ENCODE measurements at regions not wholly inside any gene's neighbourhood (a gene's known extent, or its start where the extent isn't known, plus 50 kb on each side); places are given as distances from the start of the nearest gene placed in this dataset.

- TF ChIP-seq, protein P1, sequence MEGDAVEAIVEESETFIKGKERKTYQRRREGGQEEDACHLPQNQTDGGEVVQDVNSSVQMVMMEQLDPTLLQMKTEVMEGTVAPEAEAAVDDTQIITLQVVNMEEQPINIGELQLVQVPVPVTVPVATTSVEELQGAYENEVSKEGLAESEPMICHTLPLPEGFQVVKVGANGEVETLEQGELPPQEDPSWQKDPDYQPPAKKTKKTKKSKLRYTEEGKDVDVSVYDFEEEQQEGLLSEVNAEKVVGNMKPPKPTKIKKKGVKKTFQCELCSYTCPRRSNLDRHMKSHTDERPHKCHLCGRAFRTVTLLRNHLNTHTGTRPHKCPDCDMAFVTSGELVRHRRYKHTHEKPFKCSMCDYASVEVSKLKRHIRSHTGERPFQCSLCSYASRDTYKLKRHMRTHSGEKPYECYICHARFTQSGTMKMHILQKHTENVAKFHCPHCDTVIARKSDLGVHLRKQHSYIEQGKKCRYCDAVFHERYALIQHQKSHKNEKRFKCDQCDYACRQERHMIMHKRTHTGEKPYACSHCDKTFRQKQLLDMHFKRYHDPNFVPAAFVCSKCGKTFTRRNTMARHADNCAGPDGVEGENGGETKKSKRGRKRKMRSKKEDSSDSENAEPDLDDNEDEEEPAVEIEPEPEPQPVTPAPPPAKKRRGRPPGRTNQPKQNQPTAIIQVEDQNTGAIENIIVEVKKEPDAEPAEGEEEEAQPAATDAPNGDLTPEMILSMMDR (IDR thresholded peaks at IDR 0.05; ENCODE audit: poor library complexity): no peak
- TF ChIP-seq EZH2phosphoT487 (IDR thresholded peaks at IDR 0.05; ENCODE audit: low read depth, severe bottlenecking, unreplicated experiment) (no peak), EZH2 (IDR thresholded peaks at IDR 0.05; ENCODE audit: borderline replicate concordance) (no peak)
These were observed 72.7 kb upstream of the CLPB start for GRCh38 chr11:72507050-72507449.
